ENCODE measurements at regions not wholly inside any gene's neighbourhood (a gene's known extent, or its start where the extent isn't known, plus 50 kb on each side); places are given as distances from the start of the nearest gene placed in this dataset.

GRCh38 chr2:212898011-212898410 lies 253.4 kb downstream of the IKZF2 start:
- H3K4me1 ChIP-seq, result no peaks in the 10 kb centered on the region
- H3K27ac ChIP-seq, result no peak overlapping the region
- no peak for TF ChIP-seq CTCF (IDR thresholded peaks at IDR 0.05)
- no peaks in the 10 kb centered on the region for H3K9me3 ChIP-seq
- no peak for FAIRE-seq
- DNase-seq, result no peak
- 71 to 87% methylated on average over 3 of the region's 3 CpGs for WGBS, 2 donors
- ATAC-seq, result no peak
- no peaks in the 10 kb centered on the region for H3K36me3 ChIP-seq
- H3K27me3 ChIP-seq, result no peaks in the 10 kb centered on the region
- intact Hi-C loops (cut with DNase I), result no loop called here
- H3K4me3 ChIP-seq, result no peak overlapping the region

GRCh38 chr2:212897296-212897695 lies 254.1 kb downstream of the IKZF2 start:
- Histone ChIP-seq H3K4me3 (no peak overlapping the region), H3K36me3 (no peaks in the 10 kb centered on the region), H3K9me3 (no peaks in the 10 kb centered on the region), H3K4me1 (no peaks in the 10 kb centered on the region), H3K27ac (no peak overlapping the region), H3K27me3 (no peaks in the 10 kb centered on the region)
- no peak for TF ChIP-seq CTCF (IDR thresholded peaks at IDR 0.05)
- no peak for ATAC-seq
- intact Hi-C loops (cut with DNase I), result no loop called here
- FAIRE-seq, result no peak
- 64 to 71% methylated on average over 1 of the region's 1 CpG for WGBS, 2 donors
- no peak for DNase-seq

GRCh38 chr2:212894026-212894425 lies 257.4 kb downstream of the IKZF2 start:
- Histone ChIP-seq H3K27ac (no peak overlapping the region), H3K36me3 (no peaks in the 10 kb centered on the region), H3K27me3 (no peaks in the 10 kb centered on the region), H3K9me3 (no peaks in the 10 kb centered on the region), H3K4me3 (no peak overlapping the region), H3K4me1 (no peaks in the 10 kb centered on the region)
- DNase-seq, result no peak
- no peak for TF ChIP-seq CTCF (IDR thresholded peaks at IDR 0.05)
- intact Hi-C loops (cut with DNase I), result no loop called here
- FAIRE-seq, result no peak
- ATAC-seq, result no peak
- 92 to 93% methylated on average over 1 of the region's 1 CpG for WGBS, 2 donors

GRCh38 chr2:212893216-212893615 lies 258.2 kb downstream of the IKZF2 start:
- Histone ChIP-seq H3K4me1 (no peaks in the 10 kb centered on the region), H3K27ac (no peak overlapping the region), H3K9me3 (no peaks in the 10 kb centered on the region), H3K36me3 (no peaks in the 10 kb centered on the region), H3K4me3 (no peak overlapping the region), H3K27me3 (no peaks in the 10 kb centered on the region)
- FAIRE-seq (no peak), ATAC-seq (no peak), DNase-seq (no peak)
- WGBS, 2 donors, result 46 to 62% methylated on average over 3 of the region's 3 CpGs
- no peak for TF ChIP-seq CTCF (IDR thresholded peaks at IDR 0.05)
- intact Hi-C loops (cut with DNase I), result no loop called here

- FAIRE-seq (no peak), DNase-seq (no peak), ATAC-seq (peak; percentile 36 to 56 (median 48))
- H3K9me3 ChIP-seq, result no peaks in the 10 kb centered on the region
- no peaks in the 10 kb centered on the region for H3K4me1 ChIP-seq
- no peak overlapping the region for H3K4me3 ChIP-seq
- H3K27me3 ChIP-seq, result no peaks in the 10 kb centered on the region
- intact Hi-C loops (cut with DNase I), result no loop called here
- H3K36me3 ChIP-seq, result no peaks in the 10 kb centered on the region
- 23 to 35% methylated on average over 3 of the region's 3 CpGs for WGBS, 2 donors
- TF ChIP-seq CTCF (IDR thresholded peaks at IDR 0.05), result no peak
- no peak overlapping the region for H3K27ac ChIP-seq
Measured at GRCh38 chr2:212892193-212892592, 259.2 kb downstream of the IKZF2 start.
